ENCODE measurements at regions not wholly inside any gene's neighbourhood (a gene's known extent, or its start where the extent isn't known, plus 50 kb on each side); places are given as distances from the start of the nearest gene placed in this dataset.

DNA sequence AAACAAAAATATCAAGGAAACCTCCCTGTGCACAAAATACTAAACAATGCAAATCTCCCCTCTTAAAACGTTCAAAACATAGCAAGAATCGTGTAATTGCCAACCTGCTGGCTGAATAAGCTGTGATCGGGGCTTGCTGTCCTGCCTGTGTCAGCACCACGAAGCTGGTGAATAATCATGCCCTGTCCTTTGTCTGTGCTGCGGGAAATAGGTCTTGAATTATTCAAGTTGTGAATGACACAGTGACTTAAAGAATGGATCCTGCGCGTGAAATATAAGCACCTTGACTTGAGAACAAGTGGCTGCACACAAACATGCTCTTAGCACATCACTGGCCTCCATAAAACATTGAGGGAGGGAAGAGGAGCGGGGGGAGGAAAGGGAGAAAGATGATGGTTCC is 130.2 kb downstream of the OAT start:
- FAIRE-seq: no peak
- no peak for DNase-seq (ENCODE audit: low spot score)

DNA sequence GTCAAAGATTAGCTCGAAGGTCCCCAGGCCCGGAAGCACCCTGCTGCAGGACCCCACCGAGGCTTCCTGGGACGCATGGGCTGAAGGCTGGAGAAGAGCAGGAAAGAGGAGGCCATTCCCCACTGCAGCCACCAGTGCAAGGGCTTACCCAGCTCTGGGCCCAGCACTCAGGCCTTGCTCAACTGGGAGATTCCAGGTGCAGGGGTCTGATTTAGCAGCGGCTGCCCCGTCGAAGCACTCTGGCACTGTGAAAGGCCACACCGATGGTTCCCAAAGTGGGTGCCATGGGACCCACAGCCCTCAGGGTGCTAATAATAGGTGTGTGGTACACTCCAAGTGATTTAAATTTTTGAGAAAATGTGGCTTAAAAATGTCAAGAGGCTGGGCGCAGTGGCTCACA is 130.9 kb downstream of the OAT start:
- FAIRE-seq: no peak
- no peak for DNase-seq (ENCODE audit: low spot score)

DNA sequence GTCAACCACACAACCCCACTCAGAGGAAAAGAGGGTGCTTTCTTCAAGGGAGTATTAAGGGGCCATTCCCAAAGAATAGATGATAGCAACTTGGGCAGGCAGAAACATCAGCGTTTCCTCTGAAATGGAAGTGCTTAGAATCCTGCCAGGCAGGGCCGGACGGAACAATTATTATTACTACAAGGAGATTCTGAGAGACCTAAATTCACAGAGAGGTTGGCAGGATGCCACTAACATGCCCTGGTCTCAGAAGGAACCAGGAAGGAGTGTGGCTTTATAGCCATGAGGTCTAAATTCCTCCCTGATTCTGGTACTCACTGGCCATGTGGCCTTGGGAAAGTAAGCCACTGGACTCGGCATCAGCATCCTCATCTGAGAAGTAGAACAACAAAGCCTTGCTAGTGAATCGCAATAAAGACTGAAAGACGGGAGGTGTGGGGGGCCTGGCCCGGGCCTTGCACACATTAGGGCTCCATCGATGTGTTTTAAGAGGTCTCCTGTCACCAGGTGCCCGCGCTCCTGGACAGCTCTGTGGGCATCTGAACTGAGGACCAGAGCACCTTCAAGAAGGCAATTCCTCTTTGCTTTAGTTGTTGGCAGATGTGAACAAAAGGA is 131.5 kb downstream of the OAT start:
- no peak for FAIRE-seq
- DNase-seq (ENCODE audit: low spot score): no peak

DNA sequence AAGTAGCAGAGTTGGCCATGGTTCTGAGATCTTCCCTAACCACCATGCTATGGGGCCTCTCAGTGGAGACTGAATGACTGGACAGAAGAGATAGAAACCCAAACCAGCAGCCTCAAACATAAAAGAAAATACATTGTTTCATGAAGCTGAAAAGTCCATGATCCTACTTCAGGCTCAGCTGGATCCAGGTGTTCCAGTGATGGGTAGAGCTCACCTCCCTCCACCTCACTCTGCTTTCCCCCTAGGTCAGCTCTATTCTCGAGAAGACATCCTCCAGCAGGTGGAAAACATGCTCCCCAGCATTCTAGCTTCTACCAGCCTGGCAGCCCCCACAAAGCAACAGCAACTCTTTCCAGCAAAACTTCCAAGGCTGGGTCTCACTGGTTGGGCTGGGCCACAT is 132.1 kb downstream of the OAT start:
- FAIRE-seq: no peak
- DNase-seq (ENCODE audit: low spot score): no peak

DNA sequence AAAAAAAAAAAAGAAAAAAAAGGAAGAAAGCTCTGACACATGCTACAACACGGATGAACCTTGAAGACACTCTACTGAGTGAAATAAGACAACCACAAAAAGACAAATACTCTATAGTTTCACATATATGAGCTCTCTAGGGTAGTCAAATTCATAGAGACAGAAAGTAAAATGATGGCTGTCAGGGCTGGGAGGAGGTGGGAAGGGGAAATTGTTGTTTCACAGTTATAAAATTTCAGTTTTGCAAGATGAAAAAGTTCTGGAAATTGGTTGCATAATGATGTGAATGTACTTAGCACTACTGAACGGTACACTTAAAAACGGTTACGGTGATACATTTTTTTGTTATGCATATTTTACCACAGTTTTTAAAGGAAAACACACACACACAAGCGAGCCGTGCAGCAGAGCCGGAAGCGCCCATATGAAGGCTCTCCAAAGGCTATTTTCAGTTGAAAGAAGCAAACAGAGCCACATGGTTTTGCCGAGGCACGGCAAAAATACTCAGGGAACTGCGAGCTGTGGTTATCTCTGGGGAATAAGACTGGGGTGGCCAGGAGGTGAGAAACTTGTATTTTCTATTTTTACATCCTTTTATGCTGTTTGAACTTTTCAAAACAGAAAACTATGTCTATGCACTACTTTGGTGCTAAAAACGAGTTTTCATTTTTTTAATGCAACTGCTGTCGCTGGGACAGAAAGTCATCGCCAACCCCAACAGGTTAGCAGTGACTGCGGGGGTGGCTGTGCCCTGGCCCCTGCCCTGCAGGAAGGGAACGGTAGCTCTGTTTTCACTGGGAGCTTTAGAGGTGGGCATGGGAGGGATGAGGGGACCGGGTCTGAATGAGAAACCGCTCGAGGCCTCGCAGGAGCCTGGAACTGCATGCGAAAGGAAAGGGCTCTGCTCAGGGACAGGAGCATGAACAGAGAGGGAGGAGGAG is 132.9 kb downstream of the OAT start:
- no peak for DNase-seq (ENCODE audit: low spot score)

DNA sequence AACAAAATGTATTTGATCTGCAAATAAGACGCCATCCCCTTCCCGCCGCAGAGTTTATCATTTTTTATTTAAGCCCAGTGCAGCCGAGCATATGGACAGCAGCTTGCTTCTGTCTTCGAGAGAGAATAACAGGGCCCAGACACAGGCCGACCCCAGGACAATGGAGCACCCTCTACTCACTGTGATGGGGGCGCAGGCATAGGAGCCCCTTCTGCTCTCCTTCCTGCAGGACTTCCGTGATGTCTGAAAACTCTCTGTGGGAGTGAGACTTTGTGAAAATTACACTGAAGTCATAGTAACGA is 134.8 kb downstream of the OAT start:
- FAIRE-seq: no peak
- DNase-seq (ENCODE audit: low spot score): no peak

More for the DNA sequence above, 132.9 kb downstream of the OAT start:
- FAIRE-seq: no peak

DNA sequence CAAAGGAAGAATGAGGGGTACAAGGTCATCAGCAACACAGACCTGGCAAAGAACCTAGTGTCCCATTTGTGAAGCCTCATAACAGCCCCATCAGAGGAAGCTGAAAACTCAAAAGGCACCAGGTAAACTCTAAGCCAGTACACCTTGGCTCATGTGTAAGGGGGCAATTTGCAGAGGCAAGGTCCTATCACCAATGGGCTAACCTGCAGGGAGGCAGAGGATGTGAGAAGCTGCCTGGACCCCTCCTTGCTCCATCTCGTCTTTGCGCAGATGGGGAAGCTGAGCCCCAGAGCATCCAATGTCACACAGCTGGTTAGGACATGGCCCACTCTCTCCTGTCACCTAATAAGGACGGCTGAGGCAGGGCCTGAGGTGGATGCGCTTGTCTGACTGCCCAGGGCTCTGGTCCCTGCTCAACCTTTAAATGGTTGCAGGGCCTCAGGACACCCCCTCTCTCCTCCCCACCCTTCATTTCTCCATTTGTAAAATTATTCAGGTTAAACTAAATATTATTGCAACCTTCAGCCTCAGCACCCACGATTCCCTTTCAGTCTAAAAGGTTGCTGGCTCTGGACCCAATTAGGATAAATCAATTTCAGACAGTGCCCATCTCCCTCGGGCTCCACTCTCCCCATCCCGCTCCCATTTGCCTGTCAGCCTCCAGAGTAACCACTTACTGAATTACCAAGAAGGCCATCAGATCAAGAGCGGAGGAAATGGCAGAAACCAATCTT is 135.3 kb downstream of the OAT start:
- no peak for FAIRE-seq
- DNase-seq (ENCODE audit: low spot score): no peak

DNA sequence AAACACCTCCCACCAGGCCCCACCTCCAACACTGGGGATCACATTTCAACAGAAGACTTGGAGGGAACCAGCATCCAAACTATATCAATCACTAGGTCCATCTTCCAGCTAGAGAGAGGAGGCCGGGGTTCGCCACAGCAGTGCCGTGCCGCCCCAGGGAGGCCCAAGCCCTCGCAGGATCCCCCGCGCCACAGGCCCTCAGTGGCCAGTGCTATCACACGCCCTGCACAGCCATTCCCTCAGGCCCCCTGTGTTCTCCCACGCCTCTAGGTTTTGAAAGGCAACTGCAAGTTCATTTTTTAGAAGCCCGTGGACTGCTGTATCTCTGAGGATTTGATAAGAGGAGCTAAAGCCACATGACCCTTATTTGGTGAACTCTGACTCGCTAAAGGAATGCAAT is 136.4 kb downstream of the OAT start:
- no peak for FAIRE-seq

DNA sequence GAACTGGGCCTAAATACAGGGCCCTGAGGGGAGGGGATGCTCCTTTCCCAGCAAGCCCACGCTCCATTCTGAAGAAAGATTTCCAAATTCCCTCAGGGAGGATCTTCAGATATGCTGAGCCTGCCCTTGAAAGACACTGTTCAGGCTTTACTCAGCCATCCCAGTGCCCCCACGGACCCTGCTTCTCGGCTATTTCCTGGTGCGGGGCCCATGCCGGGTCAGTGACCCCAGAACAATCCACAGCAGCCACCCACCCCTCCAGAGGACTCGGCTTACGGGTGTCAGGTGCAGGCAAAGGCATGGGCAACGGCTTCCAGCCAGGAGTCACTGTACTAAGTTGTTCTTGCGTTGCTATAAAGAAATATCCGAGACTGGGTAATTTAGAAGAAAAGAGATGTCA is 137.1 kb downstream of the OAT start:
- no peak for FAIRE-seq
- DNase-seq (ENCODE audit: low spot score): no peak

More for the DNA sequence above, 136.4 kb downstream of the OAT start:
- no peak for DNase-seq (ENCODE audit: low spot score)

DNA sequence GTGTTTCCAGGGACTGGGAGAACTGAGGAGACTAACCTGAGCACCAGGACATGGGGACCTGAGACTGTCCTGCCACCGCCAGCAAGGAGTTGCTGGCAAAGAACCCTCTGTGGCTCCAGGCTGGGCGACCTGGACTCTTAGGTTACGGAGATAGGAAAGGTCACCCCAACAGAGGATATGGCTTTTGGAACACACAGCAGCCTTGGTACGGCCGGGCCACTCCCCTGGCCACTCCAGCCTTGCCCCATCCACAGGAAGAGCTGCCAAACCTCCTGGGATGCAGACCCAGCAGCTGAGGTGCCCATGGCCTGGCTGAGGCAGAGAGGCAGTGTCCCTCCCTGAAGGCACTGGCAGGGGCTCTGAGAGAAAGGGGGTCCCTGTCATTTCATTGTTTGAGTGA is 137.8 kb downstream of the OAT start:
- FAIRE-seq (no peak), DNase-seq (ENCODE audit: low spot score) (no peak)

DNA sequence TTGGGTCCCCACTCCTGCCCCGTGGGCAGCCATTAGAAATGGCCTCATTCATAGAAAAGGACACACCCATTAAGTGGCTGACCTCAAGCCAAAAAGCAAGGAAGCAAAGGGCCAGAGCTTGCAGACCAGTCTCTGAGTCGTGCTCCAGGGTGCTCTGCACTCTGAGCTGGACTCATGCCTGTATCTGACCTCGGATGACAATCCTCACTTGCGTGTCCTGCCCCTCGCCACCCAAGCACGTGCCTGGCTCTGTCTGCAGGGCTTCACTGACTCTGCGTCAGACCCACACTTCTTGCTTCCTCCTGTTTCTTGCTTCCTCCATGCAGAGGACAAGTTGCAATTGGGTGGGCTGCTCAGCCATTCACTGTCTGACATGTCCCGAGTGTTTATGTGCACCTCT is 138.8 kb downstream of the OAT start:
- DNase-seq (ENCODE audit: low spot score): no peak
- FAIRE-seq: no peak

DNA sequence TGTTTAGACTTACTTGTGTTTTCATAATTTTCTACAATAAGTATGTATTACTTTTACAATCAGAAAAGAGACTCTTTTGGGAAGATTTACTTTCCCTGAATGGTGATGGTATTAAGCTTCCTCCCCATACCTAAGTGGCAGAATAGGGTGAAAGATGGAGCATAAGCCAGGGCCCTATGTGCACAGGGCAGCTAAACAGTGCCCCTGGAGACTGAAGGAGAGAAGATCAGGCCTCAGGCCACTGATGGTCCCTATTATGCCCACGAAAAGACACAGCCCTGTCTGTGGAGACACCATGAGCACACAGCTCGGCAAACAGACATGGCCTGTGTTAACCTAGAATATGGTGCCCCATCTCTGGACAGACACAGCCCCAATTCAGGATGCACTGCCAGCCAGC is 139.4 kb downstream of the OAT start:
- FAIRE-seq (no peak), DNase-seq (ENCODE audit: low spot score) (no peak)

DNA sequence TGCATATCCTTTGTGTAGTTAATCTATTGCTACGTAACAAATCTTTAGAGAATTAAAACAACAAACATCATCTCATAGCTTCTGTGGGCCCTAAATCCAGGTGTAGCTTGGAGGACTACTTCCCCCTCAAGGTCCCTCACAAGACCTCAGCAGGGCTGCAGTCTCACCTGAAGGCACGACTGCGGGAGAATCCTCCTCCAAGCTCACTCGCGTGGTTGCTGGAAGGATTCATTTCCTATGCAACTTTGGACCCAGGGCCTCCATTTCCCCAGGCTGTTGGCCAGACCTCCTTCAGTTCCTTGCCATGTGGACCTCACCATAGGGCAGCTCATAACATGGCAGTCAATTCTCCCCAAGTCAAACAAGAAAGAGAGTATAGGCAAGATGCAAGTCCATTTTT is 140.4 kb downstream of the OAT start:
- no peak for FAIRE-seq

DNA sequence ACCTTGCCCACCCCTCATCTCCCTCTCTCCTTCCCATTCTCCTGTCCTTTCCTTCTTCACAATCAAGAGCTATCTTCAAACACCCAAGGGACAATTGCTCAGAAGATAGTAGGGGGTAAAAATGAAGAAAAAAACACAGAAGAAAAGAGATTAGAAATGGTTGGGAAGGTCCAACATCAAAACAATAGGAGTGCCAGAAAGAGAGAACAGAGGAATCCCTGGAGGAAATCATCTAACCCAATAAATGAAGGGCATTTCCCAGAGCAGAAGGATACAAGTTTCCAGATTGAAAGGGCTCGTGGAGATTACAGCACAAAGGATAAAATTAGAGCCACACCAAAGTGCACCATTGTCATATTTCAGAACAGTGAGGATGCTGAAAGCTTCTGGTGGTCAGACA is 145.6 kb downstream of the OAT start:
- no peak for FAIRE-seq
- no peak for DNase-seq (ENCODE audit: low spot score)

More for the DNA sequence above, 140.4 kb downstream of the OAT start:
- DNase-seq (ENCODE audit: low spot score): no peak

DNA sequence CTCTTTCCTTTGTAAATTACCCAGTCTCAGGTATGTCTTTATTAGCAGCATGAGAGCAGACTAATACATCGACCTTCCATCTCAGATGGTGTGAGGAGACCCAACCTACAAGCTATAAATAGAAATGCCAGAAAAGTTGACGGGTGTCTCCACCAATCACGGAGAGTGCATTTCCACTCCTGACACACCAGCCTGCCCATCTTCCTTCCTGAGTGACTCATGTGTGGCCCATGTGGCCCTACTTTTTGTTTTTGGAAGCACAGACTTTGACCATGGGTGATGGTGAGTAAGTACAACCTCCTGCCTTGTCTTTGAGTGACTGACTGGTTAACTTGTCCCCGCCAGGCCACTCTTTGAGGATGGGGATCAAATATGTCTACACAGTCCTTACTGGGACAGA is 147.0 kb downstream of the OAT start:
- DNase-seq (ENCODE audit: low spot score) (no peak), FAIRE-seq (no peak)

DNA sequence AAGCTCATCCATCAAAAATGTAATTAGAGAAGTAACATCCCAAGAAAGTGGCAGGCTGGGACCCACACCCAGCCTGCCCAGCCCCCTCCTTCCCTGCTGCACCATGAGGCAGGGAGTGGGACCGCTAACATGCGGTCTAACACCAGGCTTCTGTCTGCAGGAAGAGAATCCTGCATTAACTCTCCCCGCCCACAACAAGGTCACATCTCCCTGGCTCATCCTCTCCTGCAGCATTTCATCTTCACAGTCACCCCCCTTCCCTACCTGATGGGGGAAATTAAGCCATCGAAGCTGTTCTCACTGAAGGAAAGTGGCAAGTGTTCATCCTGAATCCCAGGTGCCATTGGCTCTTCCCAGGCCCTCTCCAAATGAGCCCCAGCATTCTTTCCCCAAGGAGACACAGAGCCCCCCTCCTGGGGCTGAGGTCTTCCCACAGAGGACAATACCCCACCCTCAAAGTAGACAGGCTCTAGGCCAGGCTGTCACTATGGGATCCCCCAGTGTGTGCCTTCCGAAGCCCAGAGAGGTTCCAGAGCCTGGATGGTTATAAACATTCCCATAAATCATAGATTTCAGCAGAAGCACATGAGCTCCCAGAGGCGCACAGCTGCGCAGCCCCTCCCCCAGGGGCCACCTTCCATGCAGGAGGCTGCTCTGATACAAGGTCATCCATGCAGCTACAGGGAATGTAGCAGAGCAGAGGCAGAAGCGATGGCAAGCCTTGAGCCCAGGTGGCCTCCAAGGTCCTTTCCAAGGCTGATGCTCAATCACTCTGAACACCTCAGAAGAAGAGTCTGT is 148.0 kb downstream of the OAT start:
- FAIRE-seq: no peak
- DNase-seq (ENCODE audit: low spot score): no peak

DNA sequence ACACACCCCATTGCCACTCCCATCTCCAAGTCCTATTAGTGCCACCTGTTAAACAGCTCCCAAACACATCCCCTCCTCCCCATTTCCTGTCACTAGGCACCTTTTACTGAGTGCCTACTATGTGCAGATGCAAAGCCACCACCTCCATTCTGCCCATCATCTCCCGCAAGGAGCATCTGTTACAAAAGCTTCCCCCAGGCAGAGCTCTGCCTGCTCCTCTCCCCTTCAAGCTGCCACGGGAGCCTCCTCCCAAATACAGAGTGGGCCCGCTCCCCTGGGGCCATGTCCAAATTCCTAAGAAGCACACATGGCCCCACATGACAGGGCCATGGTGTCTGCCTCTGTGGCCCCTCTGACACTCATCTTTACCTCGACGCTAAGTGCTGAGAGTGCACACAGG is 149.7 kb downstream of the OAT start:
- DNase-seq (ENCODE audit: low spot score) (no peak), FAIRE-seq (no peak)

DNA sequence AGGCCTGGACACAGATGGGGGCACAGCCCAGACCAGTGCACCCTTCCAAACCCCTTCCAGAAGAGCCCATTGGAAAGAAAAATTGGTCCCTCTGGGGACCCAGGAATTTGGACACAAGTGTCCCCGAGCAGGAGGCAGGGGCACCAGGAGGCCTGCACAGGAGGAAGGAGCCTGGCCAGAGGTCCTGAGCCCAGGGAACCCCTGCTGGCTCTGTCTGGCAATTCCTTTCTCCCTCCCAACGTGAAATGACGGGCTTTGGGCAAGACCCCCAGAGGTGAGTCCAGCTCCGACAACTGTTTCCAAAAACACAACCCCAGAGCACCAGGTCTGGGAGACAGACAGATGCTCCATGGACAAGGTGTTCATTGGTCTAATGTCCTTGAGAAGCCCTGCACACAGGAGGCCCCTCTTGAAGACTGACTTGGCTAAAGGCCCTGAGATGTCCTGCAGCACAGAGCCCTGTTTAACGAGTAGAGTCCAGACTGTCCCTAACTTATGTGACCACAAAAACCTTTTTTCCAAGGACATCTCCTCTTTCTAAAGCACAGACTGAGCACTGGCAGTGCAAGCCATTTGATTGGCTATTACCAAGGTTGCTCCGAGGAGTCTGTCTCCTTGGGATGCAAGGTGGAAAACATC is 150.7 kb downstream of the OAT start:
- DNase-seq (ENCODE audit: low spot score) (no peak), FAIRE-seq (no peak)

DNA sequence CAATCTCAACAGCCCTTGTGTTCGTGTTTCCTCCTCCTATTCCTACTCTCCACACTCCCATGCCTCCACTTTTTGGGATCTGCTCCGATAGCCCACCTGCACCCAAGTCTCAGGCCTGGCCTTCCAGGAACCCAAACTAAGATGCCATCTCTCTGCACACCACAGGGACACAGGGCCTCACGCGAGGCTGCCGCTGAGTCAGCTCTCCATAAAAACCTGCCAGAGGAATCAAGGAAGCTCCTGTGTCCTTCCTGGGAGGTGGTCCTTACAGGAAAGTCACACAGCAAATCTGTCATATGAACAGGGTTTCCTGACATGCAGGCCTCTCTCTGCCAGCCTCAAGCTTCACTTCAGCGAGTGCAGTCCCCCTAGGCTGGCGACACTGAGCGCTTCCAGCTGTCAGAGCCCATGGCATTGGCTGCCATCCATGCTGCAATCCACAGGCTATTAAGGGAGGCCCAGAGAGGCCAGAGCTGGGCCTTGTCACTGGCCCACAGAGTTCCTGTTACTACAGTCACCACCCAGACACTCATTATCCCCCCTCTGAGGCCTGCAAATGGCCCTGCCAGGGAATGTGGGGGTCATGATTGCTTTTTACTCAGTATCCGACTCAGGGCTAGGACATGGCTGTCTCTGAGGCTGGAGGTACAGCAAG is 151.4 kb downstream of the OAT start:
- FAIRE-seq (no peak), DNase-seq (ENCODE audit: low spot score) (no peak)

DNA sequence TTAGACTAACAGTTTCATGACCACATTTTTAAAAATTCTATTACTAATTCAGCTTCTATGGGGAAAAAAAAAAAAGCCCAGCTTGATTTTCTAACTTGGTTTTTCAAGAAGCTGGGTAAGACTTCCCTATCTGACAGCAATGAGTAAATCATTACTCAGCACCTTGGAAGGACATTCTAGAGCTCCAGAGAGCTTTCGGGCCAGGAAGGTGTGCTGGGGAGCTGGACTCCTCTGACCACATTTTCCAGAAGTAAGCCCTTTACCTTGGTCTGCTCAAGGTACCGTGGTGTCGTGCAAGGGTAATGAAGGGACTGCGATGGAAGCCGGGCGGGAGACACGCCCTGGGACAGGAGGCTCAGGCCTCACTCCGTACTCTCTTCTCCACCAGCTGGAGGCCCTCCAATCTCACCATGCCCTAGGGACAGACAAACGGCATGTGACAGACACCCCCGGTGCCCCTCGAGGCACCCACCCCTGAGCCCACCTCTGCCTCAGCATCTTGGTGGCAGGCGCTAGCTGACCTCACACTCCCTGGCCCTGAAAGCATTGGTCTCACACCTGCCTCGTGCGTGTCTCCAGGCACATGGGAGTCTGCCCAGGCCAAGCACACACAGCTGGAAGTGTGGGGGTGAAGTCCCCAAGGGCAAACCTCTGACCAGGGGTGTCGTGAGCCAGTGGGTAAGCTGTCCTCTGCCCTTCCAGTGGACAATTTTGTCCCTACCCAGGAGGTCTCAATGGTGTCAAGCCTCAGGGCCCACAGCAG is 152.1 kb downstream of the OAT start:
- no peak for DNase-seq (ENCODE audit: low spot score)
- no peak for FAIRE-seq

Measured in RCC 7860 (cell line).